Memory B cell (primary cell): ENCODE measurements at regions not wholly inside any gene's neighbourhood (a gene's known extent, or its start where the extent isn't known, plus 50 kb on each side); places are given as distances from the start of the nearest gene placed in this dataset.
"Not testable (repeated sequence)": the region's sequence is repeated elsewhere in the genome, so short reads cannot be mapped to it uniquely, and the experiment has no call there.

Source experiments
- ATAC-seq: fragments of 150-1000 bp; cut with Tn5 transposase; 2 replicates; pipeline ENCODE4 v1.10.0; 2021; ENCODE audit warnings: low read depth, mild to moderate bottlenecking, moderate library complexity
- DNase-seq, 2 donors: peaks; one replicate each; pipeline ENCODE4 v3.0.0; 2022; ENCODE audit warnings: low spot score in 2 of 2
- H3K27ac Mint-ChIP-seq: one replicate; pipeline ENCODE4 v1.8.0; 2022; ENCODE audit warnings: mild to moderate bottlenecking, moderate library complexity, mixed read lengths
- H3K27me3 Mint-ChIP-seq: one replicate; pipeline ENCODE4 v1.8.0; 2022; ENCODE audit warnings: mixed read lengths
- H3K36me3 Mint-ChIP-seq: one replicate; pipeline ENCODE4 v1.8.0; 2022; ENCODE audit warnings: mild to moderate bottlenecking, mixed read lengths
- H3K4me1 Mint-ChIP-seq: one replicate; pipeline ENCODE4 v1.8.0; 2022; ENCODE audit warnings: mixed read lengths
- H3K4me3 Mint-ChIP-seq: one replicate; pipeline ENCODE4 v1.8.0; 2022; ENCODE audit warnings: mild to moderate bottlenecking, moderate library complexity, mixed read lengths
- H3K9me3 Mint-ChIP-seq: one replicate; pipeline ENCODE4 v1.8.0; 2022; ENCODE audit warnings: mixed read lengths

DNA sequence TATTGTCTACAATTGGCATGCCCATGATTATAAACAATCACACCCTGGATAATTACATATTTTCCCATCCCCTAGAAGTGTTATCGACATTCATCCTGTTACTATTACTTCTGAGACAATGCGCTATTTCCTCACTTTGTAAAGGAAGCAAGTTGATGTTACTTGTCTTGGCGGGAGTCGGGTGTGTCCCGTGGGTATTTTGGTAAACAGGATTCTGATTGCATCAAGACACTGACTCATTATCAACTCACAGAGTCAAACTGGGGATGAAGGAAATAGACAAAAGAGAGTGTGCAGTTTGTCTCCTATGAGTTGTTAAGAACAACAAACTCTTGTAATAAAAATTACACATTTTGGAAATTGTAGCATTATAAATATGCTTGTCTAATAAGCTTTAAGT lies 142.7 kb downstream of the GALR1 start:
- H3K4me3 Mint-ChIP-seq, result no peak overlapping the region
- peaks cover 2% of the 10 kb centered on the region for H3K9me3 Mint-ChIP-seq
- H3K27me3 Mint-ChIP-seq, result peaks cover 8% of the 10 kb centered on the region
- no peak overlapping the region for H3K27ac Mint-ChIP-seq
- no peak for DNase-seq
- no peaks in the 10 kb centered on the region for H3K4me1 Mint-ChIP-seq
- H3K36me3 Mint-ChIP-seq, result no peaks in the 10 kb centered on the region
- ATAC-seq, result no peak

DNA sequence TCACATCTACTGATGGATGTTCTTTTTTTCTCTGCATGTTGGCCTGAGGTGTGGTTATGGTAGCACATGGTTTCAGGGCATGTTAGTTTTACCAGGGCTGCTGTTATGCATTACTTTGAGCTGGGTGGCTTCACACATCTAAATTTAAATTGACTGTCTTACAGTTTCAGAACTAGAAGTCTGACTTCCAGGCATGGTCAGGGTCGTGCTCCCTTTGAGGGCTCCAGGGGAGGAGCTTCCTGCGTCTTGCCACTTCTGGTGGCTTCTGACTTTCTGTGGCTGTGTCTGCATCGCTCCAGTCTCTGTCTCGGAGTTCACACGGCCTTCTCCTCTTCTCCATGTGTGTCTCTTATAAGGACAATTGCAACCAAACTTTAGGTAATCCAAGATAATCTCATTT lies 143.9 kb downstream of the GALR1 start:
- ATAC-seq, result no peak
- H3K27me3 Mint-ChIP-seq, result peaks cover 8% of the 10 kb centered on the region
- no peak overlapping the region for H3K4me3 Mint-ChIP-seq
- DNase-seq, result no peak
- H3K36me3 Mint-ChIP-seq, result no peaks in the 10 kb centered on the region
- H3K4me1 Mint-ChIP-seq, result no peaks in the 10 kb centered on the region
- no peak overlapping the region for H3K27ac Mint-ChIP-seq
- H3K9me3 Mint-ChIP-seq, result peaks cover 2% of the 10 kb centered on the region

DNA sequence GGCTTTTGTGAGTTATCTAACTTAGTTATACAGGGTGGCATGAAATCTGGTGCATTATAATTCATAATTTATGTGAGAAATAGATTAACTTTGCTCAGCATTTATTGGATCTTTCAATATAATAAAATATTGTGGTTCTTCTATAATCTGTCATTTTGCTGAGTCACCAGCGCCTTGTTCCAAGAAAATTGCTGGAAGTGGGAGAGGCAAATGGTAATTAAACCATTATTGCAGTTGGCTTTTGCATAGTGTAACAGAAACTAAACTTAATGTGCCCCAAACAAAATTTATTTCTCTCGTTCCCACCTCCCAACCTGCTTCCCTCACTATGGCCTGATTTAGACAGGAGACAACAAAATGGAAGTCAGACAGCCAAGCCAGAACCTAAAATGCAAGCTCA lies 146.3 kb downstream of the GALR1 start:
- no peak for DNase-seq
- H3K4me1 Mint-ChIP-seq, result no peaks in the 10 kb centered on the region
- peaks cover 8% of the 10 kb centered on the region for H3K27me3 Mint-ChIP-seq
- H3K4me3 Mint-ChIP-seq, result no peak overlapping the region
- ATAC-seq, result no peak
- H3K9me3 Mint-ChIP-seq, result peaks cover 2% of the 10 kb centered on the region
- no peak overlapping the region for H3K27ac Mint-ChIP-seq
- no peaks in the 10 kb centered on the region for H3K36me3 Mint-ChIP-seq

DNA sequence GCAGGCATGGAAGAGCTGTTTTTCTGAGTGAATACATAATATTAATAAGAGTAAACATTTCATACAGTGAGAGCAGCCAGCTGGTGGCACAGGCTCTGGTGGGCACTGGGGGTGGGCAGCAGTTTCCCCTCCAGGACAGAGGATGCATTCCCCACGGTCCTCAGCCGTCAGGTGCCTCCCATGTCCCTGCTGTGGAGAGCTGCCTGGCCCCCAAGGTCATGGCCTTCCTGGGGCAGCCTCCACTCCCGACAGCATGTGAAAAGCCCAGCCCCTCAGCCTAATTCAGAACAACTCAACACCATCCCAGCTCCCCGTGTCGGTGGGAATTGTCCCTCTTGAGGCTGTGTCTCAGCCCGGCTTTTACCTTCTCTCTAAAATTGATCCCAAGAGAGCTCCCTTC lies 147.4 kb downstream of the GALR1 start:
- H3K9me3 Mint-ChIP-seq, result peaks cover 2% of the 10 kb centered on the region
- peaks cover 8% of the 10 kb centered on the region for H3K27me3 Mint-ChIP-seq
- H3K27ac Mint-ChIP-seq, result no peak overlapping the region
- no peak for ATAC-seq
- no peak overlapping the region for H3K4me3 Mint-ChIP-seq
- no peaks in the 10 kb centered on the region for H3K36me3 Mint-ChIP-seq
- no peaks in the 10 kb centered on the region for H3K4me1 Mint-ChIP-seq
- DNase-seq, result no peak

DNA sequence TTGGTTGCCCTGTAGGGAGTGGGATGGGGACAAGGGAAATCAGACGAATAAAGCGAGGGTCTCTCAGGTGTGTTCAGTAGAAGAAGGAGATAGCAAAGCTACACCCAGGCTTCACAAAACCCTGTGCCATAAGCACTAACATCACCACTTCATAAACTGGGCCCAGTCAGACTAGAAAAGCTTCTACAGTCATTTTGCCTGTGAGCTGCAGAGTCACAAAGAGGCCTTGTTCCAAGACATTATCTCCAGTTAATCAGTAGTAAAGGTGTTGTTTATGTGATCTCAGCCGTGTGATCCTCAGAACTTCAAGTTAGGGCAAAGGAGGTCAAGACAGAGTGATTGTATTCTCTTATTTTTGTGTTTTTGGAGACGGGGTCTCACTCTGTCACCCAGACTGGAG lies 148.0 kb downstream of the GALR1 start:
- Mint-ChIP-seq H3K4me1 (no peaks in the 10 kb centered on the region), H3K9me3 (no peaks in the 10 kb centered on the region), H3K27me3 (peaks cover 5% of the 10 kb centered on the region), H3K27ac (no peak overlapping the region), H3K36me3 (no peaks in the 10 kb centered on the region), H3K4me3 (no peak overlapping the region)
- ATAC-seq (no peak), DNase-seq (no peak)

DNA sequence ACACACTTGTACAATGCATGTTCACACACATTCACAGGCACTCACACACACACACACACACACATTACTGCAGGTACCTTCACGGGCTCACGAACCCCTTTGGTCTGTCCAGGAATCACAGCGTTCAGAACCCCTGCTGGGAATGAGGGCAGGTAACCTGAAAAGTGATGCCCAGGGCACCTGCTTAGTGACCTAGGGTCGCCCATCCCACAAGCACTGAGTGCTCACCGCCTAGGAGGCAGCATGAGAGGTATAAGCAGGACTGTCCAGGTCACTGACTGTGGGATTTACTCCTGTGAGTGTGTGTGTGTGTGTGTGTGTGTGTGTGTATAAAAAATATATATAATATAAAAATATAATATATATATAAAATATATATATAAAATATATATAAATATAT lies 150.9 kb downstream of the GALR1 start:
- no peak for DNase-seq
- H3K27me3 Mint-ChIP-seq, result peaks cover 2% of the 10 kb centered on the region
- H3K4me1 Mint-ChIP-seq, result no peaks in the 10 kb centered on the region
- no peak for ATAC-seq
- no peaks in the 10 kb centered on the region for H3K36me3 Mint-ChIP-seq
- H3K27ac Mint-ChIP-seq, result no peak overlapping the region
- no peaks in the 10 kb centered on the region for H3K9me3 Mint-ChIP-seq
- H3K4me3 Mint-ChIP-seq, result no peak overlapping the region

DNA sequence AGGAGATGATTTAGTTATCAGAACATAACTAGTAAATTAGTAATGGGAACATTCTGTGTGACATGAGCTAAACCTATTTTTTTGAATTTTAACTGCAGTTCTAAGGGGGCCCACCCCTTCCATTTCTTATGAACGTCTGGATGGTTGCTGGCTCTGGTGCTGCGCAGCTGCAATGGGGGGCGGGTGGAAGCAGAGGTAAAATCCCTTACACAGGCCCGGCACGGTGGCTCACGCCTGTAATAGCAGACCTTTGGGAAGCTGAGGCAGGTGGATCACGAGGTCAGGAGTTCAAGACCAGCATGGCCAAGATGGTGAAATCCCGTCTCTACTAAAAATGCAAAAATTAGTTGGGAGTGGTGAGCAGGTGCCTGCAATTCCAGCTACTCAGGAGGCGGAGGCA lies 151.5 kb downstream of the GALR1 start:
- H3K9me3 Mint-ChIP-seq, result no peaks in the 10 kb centered on the region
- H3K4me1 Mint-ChIP-seq, result no peaks in the 10 kb centered on the region
- peaks cover 2% of the 10 kb centered on the region for H3K27me3 Mint-ChIP-seq
- ATAC-seq, result no peak
- no peak overlapping the region for H3K4me3 Mint-ChIP-seq
- DNase-seq, result no peak
- H3K36me3 Mint-ChIP-seq, result no peaks in the 10 kb centered on the region
- H3K27ac Mint-ChIP-seq, result no peak overlapping the region

DNA sequence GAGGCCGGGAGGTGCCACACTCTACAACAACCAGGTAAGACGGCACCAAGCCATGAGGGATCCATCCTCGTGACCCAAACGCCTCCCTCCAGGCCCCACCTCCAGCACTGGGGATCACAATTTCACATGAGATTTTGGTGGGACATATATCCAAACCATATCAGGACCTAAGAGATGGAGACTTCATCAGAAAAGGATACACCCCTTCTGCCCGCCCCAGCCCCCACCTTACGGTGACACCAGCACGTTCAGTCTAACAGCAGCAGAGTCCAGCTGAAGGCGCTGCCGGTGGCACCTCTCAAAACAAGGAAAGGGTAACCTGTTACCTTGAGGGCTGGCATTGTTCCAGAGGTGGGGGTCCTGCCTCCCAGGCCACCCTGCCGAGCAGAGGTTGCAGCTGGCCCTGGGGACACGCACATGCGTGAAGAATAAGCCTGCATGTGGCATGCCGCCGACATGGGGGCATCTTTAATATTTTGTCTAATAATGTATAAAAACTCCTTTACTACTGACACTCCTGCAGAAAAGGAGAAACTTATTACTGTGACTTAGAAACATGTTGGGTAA lies 154.4 kb downstream of the GALR1 start:
- DNase-seq, result no peak
- Mint-ChIP-seq H3K4me3 (no peak overlapping the region), H3K27me3 (no peaks in the 10 kb centered on the region), H3K9me3 (no peaks in the 10 kb centered on the region), H3K4me1 (no peaks in the 10 kb centered on the region), H3K36me3 (no peaks in the 10 kb centered on the region), H3K27ac (no peak overlapping the region)
- no peak for ATAC-seq

DNA sequence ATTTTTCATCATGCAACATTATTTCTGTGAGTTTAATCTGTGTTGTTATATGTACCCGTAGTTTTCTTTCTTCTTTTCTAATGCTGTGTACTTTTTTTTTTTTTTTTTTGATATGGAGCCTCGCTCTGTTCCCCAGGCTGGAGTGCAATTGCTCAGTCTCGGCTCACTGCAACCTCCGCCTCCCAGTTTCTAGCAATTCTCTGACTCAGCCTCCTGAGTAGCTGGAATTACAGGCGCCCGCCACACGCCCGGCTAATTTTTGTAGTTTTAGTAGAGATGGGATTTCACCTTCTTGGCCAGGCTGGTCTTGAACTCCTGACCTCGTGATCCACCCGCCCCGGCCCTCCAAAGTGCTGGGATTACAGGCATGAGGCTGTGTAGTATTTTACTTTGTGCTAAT lies 155.4 kb downstream of the GALR1 start:
- Mint-ChIP-seq H3K27me3 (no peaks in the 10 kb centered on the region), H3K36me3 (no peaks in the 10 kb centered on the region), H3K4me1 (no peaks in the 10 kb centered on the region), H3K4me3 (no peak overlapping the region), H3K9me3 (no peaks in the 10 kb centered on the region), H3K27ac (no peak overlapping the region)
- ATAC-seq (no peak), DNase-seq (no peak)

DNA sequence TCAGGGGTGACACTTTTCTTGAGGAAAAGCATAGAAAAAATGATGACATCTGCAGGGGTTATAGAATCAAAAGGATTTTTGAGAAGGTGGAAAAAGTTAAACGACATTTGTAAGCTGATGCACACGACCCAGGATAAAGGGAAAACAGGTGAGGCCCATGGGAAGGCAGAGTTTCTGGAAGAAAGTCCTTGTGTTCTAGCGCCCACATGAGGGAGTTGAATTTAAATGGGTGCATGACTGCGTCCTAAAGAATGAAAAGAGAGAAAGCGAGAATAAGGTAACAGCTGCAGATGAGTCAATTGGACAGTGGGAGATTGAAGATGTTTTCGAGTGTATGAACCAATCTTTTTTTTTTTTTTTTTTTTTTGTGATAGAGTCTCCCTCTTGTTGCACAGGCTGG lies 158.1 kb downstream of the GALR1 start:
- no peaks in the 10 kb centered on the region for H3K4me1 Mint-ChIP-seq
- no peaks in the 10 kb centered on the region for H3K36me3 Mint-ChIP-seq
- H3K27ac Mint-ChIP-seq, result no peak overlapping the region
- ATAC-seq (no peak), DNase-seq (no peak)
- H3K9me3 Mint-ChIP-seq, result no peaks in the 10 kb centered on the region
- H3K27me3 Mint-ChIP-seq, result no peaks in the 10 kb centered on the region
- no peak overlapping the region for H3K4me3 Mint-ChIP-seq

DNA sequence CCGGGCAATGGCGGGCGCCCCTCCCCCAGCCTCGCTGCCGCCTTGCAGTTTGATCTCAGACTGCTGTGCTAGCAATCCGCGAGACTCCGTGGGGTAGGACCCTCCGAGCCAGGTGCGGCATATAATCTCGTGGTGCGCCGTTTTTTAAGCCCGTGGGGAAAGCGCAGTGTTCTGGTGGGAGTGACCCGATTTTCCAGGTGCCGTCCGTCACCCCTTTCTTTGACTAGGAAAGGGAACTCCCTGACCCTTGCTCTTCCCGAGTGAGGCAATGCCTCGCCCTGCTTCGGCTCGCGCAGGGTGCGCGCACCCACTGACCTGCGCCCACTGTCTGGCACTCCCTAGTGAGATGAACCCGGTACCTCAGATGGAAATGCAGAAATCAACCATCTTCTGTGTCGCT lies 171.9 kb downstream of the GALR1 start:
- not testable (repeated sequence) for H3K27me3 Mint-ChIP-seq, H3K9me3 Mint-ChIP-seq, ATAC-seq, H3K36me3 Mint-ChIP-seq, H3K4me3 Mint-ChIP-seq, H3K27ac Mint-ChIP-seq, H3K4me1 Mint-ChIP-seq, DNase-seq

DNA sequence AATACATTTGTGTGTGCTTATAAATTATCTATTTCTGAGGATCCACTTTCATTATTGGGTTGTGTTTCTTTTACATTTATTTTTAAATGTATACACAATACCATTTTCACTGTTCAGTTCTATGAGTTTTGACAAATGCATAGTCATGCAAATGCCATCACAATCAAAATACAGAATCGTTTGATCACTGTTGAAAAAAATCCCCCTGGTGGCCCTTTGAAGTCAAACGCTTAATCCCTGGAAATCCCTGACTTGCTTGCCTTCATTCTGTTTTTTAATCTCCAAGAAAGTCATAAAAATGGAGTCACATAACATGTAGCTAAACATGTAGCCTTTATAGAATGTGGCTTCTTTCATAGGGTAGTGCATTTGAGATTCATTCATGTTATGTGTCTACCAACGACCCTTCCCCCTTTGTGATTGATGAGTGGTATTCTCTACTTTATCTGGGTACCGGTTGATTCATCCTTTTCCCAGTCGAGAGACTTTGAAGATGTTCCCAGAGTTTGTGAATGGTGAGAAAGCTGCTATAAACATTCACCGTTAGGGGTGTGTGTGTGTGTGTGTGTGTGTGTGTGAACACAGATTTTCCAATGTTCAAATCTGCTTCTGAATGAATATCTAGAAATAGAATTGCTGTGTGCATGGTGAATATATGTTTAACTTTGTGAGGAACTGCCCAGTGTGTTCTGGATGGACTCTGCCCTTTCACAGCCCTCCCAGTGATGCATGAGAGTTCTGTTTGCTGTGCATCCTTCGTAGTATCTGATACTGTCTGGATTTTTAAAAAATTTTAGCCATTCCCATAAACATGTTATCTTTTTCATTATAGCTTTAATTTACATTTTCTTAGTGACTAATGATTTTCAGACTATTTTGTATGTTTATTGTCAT lies 173.6 kb downstream of the GALR1 start:
- no peak overlapping the region for H3K4me3 Mint-ChIP-seq
- peaks cover 1% of the 10 kb centered on the region for H3K36me3 Mint-ChIP-seq
- DNase-seq (no peak), ATAC-seq (no peak)
- H3K27ac Mint-ChIP-seq, result no peak overlapping the region
- H3K9me3 Mint-ChIP-seq, result peaks cover 2% of the 10 kb centered on the region
- H3K4me1 Mint-ChIP-seq, result no peaks in the 10 kb centered on the region
- H3K27me3 Mint-ChIP-seq, result peaks cover 5% of the 10 kb centered on the region

DNA sequence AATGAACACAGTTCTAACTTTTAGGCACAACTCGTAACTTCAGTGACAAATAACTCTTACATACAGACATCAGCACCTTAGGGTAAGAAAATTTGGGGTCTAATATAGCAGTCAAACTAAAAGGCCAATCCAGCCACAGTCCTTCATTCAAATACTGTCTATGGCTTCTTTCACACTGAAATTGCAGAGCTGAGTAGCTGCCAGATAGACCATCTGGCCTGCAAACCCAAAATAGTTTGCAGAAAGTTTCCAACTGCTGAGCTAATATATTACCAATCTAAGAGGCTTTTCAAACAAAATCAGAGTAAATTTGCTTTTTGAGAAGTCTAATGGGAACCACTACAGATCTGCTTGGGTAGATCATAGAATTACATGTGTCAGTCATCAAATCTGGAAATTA lies 183.4 kb downstream of the GALR1 start:
- DNase-seq (no peak), ATAC-seq (no peak)
- no peaks in the 10 kb centered on the region for H3K36me3 Mint-ChIP-seq
- peaks cover 6% of the 10 kb centered on the region for H3K27me3 Mint-ChIP-seq
- no peaks in the 10 kb centered on the region for H3K9me3 Mint-ChIP-seq
- H3K4me3 Mint-ChIP-seq, result no peak overlapping the region
- no peaks in the 10 kb centered on the region for H3K4me1 Mint-ChIP-seq
- H3K27ac Mint-ChIP-seq, result no peak overlapping the region

DNA sequence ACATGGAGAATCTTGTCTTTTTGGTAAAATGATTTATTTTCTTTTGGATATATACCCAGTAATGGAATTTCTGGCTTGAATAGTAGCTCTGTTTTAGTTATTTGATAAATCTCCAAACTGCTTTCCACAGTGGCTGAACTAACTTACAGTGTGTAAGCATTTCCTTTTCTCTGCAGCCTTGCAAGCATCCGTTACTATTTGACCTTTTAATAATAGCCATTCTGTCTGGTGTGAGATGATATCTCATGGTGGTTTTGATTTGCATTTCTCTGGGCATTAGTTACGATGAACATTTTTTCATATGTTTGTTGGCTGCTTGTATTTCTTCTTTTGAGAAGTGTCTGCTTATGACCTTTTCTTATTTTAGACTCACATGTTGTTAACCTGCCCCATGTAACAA lies 190.2 kb downstream of the GALR1 start:
- H3K36me3 Mint-ChIP-seq, result no peaks in the 10 kb centered on the region
- ATAC-seq, result no peak
- no peaks in the 10 kb centered on the region for H3K4me1 Mint-ChIP-seq
- H3K27me3 Mint-ChIP-seq, result peaks cover 7% of the 10 kb centered on the region
- no peaks in the 10 kb centered on the region for H3K9me3 Mint-ChIP-seq
- no peak overlapping the region for H3K4me3 Mint-ChIP-seq
- no peak overlapping the region for H3K27ac Mint-ChIP-seq
- DNase-seq, result no peak

DNA sequence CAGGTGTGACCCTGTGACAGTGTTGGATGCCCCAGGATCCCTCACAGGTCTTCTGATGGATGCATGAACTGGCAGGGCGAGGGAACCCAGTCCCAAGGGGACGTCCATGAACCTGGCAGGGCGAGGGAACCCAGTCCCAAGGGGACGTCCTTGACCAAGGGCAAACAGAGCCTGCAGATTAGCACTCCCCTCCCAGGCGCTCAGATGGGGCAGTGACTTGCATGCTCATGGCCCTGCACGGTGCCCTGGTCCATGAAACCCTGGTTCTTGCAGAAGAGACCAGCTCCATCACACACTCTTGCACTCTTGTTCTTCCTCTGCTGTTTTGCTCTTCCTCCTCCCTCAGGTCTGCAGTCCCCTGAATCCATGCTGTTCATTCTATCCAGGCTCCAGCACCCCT lies 192.7 kb downstream of the GALR1 start:
- no peak overlapping the region for H3K4me3 Mint-ChIP-seq
- H3K36me3 Mint-ChIP-seq, result no peaks in the 10 kb centered on the region
- peaks cover 7% of the 10 kb centered on the region for H3K27me3 Mint-ChIP-seq
- H3K4me1 Mint-ChIP-seq, result no peaks in the 10 kb centered on the region
- no peak overlapping the region for H3K27ac Mint-ChIP-seq
- no peak for ATAC-seq
- no peaks in the 10 kb centered on the region for H3K9me3 Mint-ChIP-seq
- no peak for DNase-seq
